H9 (cell line): ENCODE measurements at regions not wholly inside any gene's neighbourhood (a gene's known extent, or its start where the extent isn't known, plus 50 kb on each side); places are given as distances from the start of the nearest gene placed in this dataset.

ENCODE experiments used
- DNase-seq: peaks from one replicate; pipeline ENCODE4 v3.0.0-alpha.2; 2017
- H2AFZ ChIP-seq: one replicate; pipeline ENCODE4 v1.6.1; 2013; ENCODE audit warnings: mild to moderate bottlenecking, low read length, control low read depth, moderate library complexity
- H2AK5ac ChIP-seq: 2 replicates; pipeline ENCODE4 v1.6.1; 2013; ENCODE audit warnings: low read length, control low read depth, mixed read lengths; ENCODE audit not compliant: insufficient read length
- H2BK120ac ChIP-seq: one replicate; pipeline ENCODE4 v1.6.1; 2013; ENCODE audit warnings: low read depth, mild to moderate bottlenecking, low read length, control low read depth, inconsistent platforms; ENCODE audit not compliant: poor library complexity, severe bottlenecking
- H2BK12ac ChIP-seq: 2 replicates; pipeline ENCODE4 v1.6.1; 2013; ENCODE audit warnings: low read length, control low read depth, mixed read lengths, low read depth; ENCODE audit not compliant: insufficient read length
- H2BK15ac ChIP-seq: 2 replicates; pipeline ENCODE4 v1.6.1; 2013; ENCODE audit warnings: low read depth, low read length, control low read depth
- H2BK20ac ChIP-seq: one replicate; pipeline ENCODE4 v1.6.1; 2013; ENCODE audit warnings: low read depth, mild to moderate bottlenecking, low read length, control low read depth, inconsistent platforms; ENCODE audit not compliant: poor library complexity, severe bottlenecking
- H2BK5ac ChIP-seq: 2 replicates; pipeline ENCODE4 v1.6.1; 2013; ENCODE audit warnings: low read length, control low read depth, mixed read lengths; ENCODE audit not compliant: insufficient read length
- H3K14ac ChIP-seq: 2 replicates; pipeline ENCODE4 v1.6.1; 2013; ENCODE audit warnings: low read length, control low read depth; ENCODE audit not compliant: insufficient read depth
- H3K18ac ChIP-seq: 2 replicates; pipeline ENCODE4 v1.6.1; 2013; ENCODE audit warnings: low read depth, mild to moderate bottlenecking, mixed read lengths, low read length, control low read depth; ENCODE audit not compliant: insufficient read length
- H3K23ac ChIP-seq: 2 replicates; pipeline ENCODE4 v1.6.1; 2013; ENCODE audit warnings: low read length, control low read depth, mixed read lengths, low read depth; ENCODE audit not compliant: insufficient read length
- H3K23me2 ChIP-seq: 2 replicates; pipeline ENCODE4 v1.6.1; 2013; ENCODE audit warnings: low read depth, mild to moderate bottlenecking, mixed read lengths, low read length, control low read depth; ENCODE audit not compliant: insufficient read length, poor library complexity, severe bottlenecking
- H3K27ac ChIP-seq: 2 replicates; pipeline ENCODE4 v1.5.1; 2013; ENCODE audit warnings: low read length, control low read depth, mixed read lengths, low read depth; ENCODE audit not compliant: insufficient read length
- H3K27me3 ChIP-seq: 2 replicates; pipeline ENCODE4 v1.6.1; 2013; ENCODE audit warnings: low read length, control low read depth, inconsistent platforms; ENCODE audit not compliant: insufficient read depth
- H3K4ac ChIP-seq: 2 replicates; pipeline ENCODE4 v1.6.1; 2013; ENCODE audit warnings: low read depth, mild to moderate bottlenecking, control low read depth, inconsistent platforms, low read length, moderate library complexity
- H3K4me1 ChIP-seq: 2 replicates; pipeline ENCODE4 v1.6.1; 2013; ENCODE audit warnings: low read length, control low read depth, inconsistent platforms; ENCODE audit not compliant: insufficient read depth
- H3K4me2 ChIP-seq: 2 replicates; pipeline ENCODE4 v1.6.1; 2013; ENCODE audit warnings: low read length, control low read depth, mixed read lengths; ENCODE audit not compliant: insufficient read length, insufficient read depth
- H3K56ac ChIP-seq: 2 replicates; pipeline ENCODE4 v1.6.1; 2013; ENCODE audit warnings: low read depth, mild to moderate bottlenecking, mixed read lengths, low read length, control low read depth; ENCODE audit not compliant: insufficient read length
- H3K79me1 ChIP-seq: 2 replicates; pipeline ENCODE4 v1.6.1; 2013; ENCODE audit warnings: low read depth, mild to moderate bottlenecking, moderate library complexity, low read length, control low read depth, inconsistent platforms; ENCODE audit not compliant: insufficient read depth, poor library complexity, severe bottlenecking
- H3K79me2 ChIP-seq: 2 replicates; pipeline ENCODE4 v1.6.1; 2013; ENCODE audit warnings: low read length, control low read depth, inconsistent platforms; ENCODE audit not compliant: insufficient read depth
- H3K9ac ChIP-seq: 2 replicates; pipeline ENCODE4 v1.6.1; 2013; ENCODE audit warnings: low read length, control low read depth, mixed read lengths; ENCODE audit not compliant: insufficient read length; ENCODE audit errors: extremely low read depth
- H3K9me3 ChIP-seq: one replicate; pipeline ENCODE4 v1.6.1; 2013; ENCODE audit warnings: low read depth, low read length, inconsistent platforms; ENCODE audit not compliant: control insufficient read depth
- H3T11ph ChIP-seq: one replicate; pipeline ENCODE4 v1.6.1; 2013; ENCODE audit warnings: mild to moderate bottlenecking, low read length, control low read depth, inconsistent platforms
- H4K20me1 ChIP-seq: one replicate; pipeline ENCODE4 v1.6.1; 2013; ENCODE audit not compliant: control insufficient read depth, insufficient read length, insufficient read depth
- H4K5ac ChIP-seq: 2 replicates; pipeline ENCODE4 v1.6.1; 2013; ENCODE audit warnings: low read depth, mild to moderate bottlenecking, mixed read lengths, low read length, control low read depth; ENCODE audit not compliant: insufficient read length
- H4K8ac ChIP-seq: replicated peaks from 2 replicates; pipeline ENCODE4 v1.6.1; 2013; ENCODE audit warnings: low read length, control low read depth, mixed read lengths, low read depth; ENCODE audit not compliant: insufficient read length
- H4K91ac ChIP-seq: 2 replicates; pipeline ENCODE4 v1.6.1; 2013; ENCODE audit warnings: low read depth, mild to moderate bottlenecking, moderate library complexity, mixed read lengths, low read length, control low read depth; ENCODE audit not compliant: insufficient read length
- H3K27ac Mint-ChIP-seq, 3 experiments: 2 replicates in 2 of 3; 3 replicates in 1 of 3; pipeline ENCODE4 v1.8.0; 2020 to 2021; ENCODE audit warnings: mixed read lengths in 3 of 3, mild to moderate bottlenecking in 1 of 3, moderate library complexity in 1 of 3
- H3K27me3 Mint-ChIP-seq: 2 replicates; pipeline ENCODE4 v1.8.0; 2021; ENCODE audit warnings: low read depth, mild to moderate bottlenecking, moderate library complexity, mixed read lengths
- H3K36me3 Mint-ChIP-seq, 3 experiments: 2 replicates in 2 of 3; 3 replicates in 1 of 3; pipeline ENCODE4 v1.8.0; 2020 to 2021; ENCODE audit warnings: low read depth in 3 of 3, mixed read lengths in 3 of 3; ENCODE audit not compliant: insufficient read depth in 1 of 3
- H3K4me1 Mint-ChIP-seq, 2 experiments: 2 replicates each; pipeline ENCODE4 v1.8.0; 2020; ENCODE audit warnings: mixed read lengths in 2 of 2
- H3K4me3 Mint-ChIP-seq, 2 experiments: 2 replicates in 1 of 2; 3 replicates in 1 of 2; pipeline ENCODE4 v1.8.0; 2020 to 2021; ENCODE audit warnings: mild to moderate bottlenecking in 2 of 2, mixed read lengths in 2 of 2, moderate library complexity in 1 of 2
- H3K9me3 Mint-ChIP-seq, 2 experiments: 2 replicates in 1 of 2; 3 replicates in 1 of 2; pipeline ENCODE4 v1.8.0; 2020; ENCODE audit warnings: mild to moderate bottlenecking in 2 of 2, mixed read lengths in 2 of 2, moderate library complexity in 1 of 2
- WGBS: extraction: QIAGEN DNeasy Blood & Tissue Kit; methylation state at CpG from one replicate; pipeline ENCODE4 v1.1.7; 2013; ENCODE audit warnings: missing lambda C conversion rate, low lambda C conversion rate, mixed read lengths; ENCODE audit not compliant: insufficient read length; ENCODE audit errors: extremely low coverage; 5-methylcytosine and 5-hydroxymethylcytosine counted together
- TF ChIP-seq, protein P1 (sequence below): fragments of 200-600 bp; sonication (generic); conservative IDR thresholded peaks from 3 replicates; pipeline ENCODE4 v1.8.0; 2021; ENCODE audit warnings: antibody characterized with exemption, mild to moderate bottlenecking

DNA sequence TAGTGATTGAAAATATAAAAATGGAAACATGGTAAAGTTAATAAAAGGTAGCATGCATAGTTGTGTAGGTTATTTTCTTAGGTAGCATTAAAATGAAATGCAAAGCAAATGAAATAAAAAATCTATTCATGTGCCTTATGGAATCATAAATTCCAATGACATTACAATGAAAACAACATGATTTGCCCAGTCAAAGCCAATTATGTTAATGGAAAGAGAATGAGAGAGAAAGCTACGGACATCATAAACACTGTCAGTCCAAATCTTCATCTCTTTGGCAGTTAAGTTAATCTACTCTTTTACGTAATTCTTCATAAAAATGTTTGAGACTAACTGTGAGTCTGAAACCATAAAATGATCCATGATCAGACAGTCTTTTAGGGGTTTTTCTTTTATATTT is 636.7 kb upstream of the SYT4 start:
- Histone ChIP-seq H2AK5ac (no peak overlapping the region), H2BK12ac (no peak overlapping the region), H4K8ac (no peak overlapping the region), H3K4me2 (no peak overlapping the region), H3K14ac (no peak overlapping the region), H3K56ac (no peak overlapping the region), H3K27ac (no peak overlapping the region), H3K18ac (no peak overlapping the region), H2BK120ac (no peak overlapping the region), H2BK15ac (no peak overlapping the region), H2BK5ac (no peak overlapping the region), H3K9me3 (no peaks in the 10 kb centered on the region), H3K9ac (no peak overlapping the region), H4K91ac (no peak overlapping the region), H3K79me2 (no peaks in the 10 kb centered on the region), H2BK20ac (no peak overlapping the region), H3K4me1 (no peaks in the 10 kb centered on the region), H4K5ac (no peak overlapping the region), H3K23ac (no peak overlapping the region), H3K79me1 (no peaks in the 10 kb centered on the region), H3K4ac (no peak overlapping the region), H3K27me3 (no peaks in the 10 kb centered on the region), H2AFZ (no peak overlapping the region), H4K20me1 (no peaks in the 10 kb centered on the region), H3K23me2 (no peaks in the 10 kb centered on the region), H3T11ph (no peak overlapping the region)
- Mint-ChIP-seq H3K4me1 (peaks cover 12 to 13% of the 10 kb centered on the region in 2 experiments), H3K4me3 (no peak overlapping the region), H3K9me3 (peaks cover 2 to 6% of the 10 kb centered on the region in 2 experiments; a peak in 3 of 5 replicates), H3K27me3 (peaks cover 2% of the 10 kb centered on the region; the same call in 1 of the 2 replicates), H3K36me3 (no peaks in the 10 kb centered on the region; a peak in 2 of 7 replicates), H3K27ac (no peak overlapping the region)
- DNase-seq = no peak
- TF ChIP-seq, protein P1, sequence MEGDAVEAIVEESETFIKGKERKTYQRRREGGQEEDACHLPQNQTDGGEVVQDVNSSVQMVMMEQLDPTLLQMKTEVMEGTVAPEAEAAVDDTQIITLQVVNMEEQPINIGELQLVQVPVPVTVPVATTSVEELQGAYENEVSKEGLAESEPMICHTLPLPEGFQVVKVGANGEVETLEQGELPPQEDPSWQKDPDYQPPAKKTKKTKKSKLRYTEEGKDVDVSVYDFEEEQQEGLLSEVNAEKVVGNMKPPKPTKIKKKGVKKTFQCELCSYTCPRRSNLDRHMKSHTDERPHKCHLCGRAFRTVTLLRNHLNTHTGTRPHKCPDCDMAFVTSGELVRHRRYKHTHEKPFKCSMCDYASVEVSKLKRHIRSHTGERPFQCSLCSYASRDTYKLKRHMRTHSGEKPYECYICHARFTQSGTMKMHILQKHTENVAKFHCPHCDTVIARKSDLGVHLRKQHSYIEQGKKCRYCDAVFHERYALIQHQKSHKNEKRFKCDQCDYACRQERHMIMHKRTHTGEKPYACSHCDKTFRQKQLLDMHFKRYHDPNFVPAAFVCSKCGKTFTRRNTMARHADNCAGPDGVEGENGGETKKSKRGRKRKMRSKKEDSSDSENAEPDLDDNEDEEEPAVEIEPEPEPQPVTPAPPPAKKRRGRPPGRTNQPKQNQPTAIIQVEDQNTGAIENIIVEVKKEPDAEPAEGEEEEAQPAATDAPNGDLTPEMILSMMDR = no peak
- no CpG with 5 or more reads among the region's 2 CpGs for WGBS
